22Rv1 (cell line): ENCODE measurements at regions not wholly inside any gene's neighbourhood (a gene's known extent, or its start where the extent isn't known, plus 50 kb on each side); places are given as distances from the start of the nearest gene placed in this dataset.

ENCODE experiments used
- CTCF ChIP-seq: fragments of 450-650 bp; IDR thresholded peaks from 2 replicates; pipeline ENCODE4 v1.5.1; 2017; ENCODE audit warnings: mild to moderate bottlenecking
- ZFX ChIP-seq: fragments of 450-650 bp; IDR thresholded peaks from 2 replicates; pipeline ENCODE4 v1.6.1; 2017; ENCODE audit warnings: antibody characterized with exemption, borderline replicate concordance

DNA sequence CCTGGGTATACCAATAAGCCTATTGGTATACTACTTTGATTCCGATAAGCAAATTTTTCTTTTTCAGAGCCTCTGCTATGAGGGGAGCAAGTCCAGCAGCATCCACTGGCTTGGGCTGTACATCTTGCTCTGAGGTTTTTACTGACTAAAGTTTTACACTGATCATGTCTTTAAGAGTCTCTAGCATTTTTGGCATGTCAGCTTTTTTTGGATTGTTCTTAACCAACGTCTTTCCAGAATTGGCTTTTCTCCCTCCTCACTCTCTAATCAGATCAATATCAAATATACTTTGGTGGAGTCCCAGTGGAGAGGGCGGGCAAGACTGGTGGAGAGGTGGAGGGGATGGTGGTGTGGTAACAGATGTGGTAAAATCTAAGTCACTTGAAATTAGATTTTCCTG lies 196.8 kb downstream of the HEPH start:
- TF ChIP-seq CTCF (no peak), ZFX (no peak)
